ENCODE measurements at regions not wholly inside any gene's neighbourhood (a gene's known extent, or its start where the extent isn't known, plus 50 kb on each side); places are given as distances from the start of the nearest gene placed in this dataset.

DNA sequence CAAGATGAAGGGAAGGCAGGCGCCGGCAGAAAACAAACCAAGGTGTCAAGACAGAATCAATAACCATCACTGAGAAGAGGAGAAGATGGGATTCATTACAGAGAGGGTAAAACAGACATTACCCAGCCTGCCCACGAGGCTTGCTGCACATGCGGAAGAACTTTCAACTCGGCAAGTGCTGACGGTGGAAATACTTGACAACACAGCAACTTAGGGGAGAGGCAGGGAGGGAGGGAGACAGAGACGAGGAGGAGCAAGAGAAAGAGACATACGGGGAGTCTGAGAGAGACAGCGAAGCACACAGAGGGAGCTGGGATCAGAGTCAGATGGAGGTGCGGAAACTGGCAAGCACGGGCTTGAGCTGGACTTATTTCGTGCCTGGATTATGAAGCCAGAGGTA lies 129.3 kb upstream of the NECTIN1 start:
- Histone ChIP-seq H3K27ac (no peak overlapping the region), H3K4me1 (no peaks in the 10 kb centered on the region), H3K27me3 (no peaks in the 10 kb centered on the region), H3K36me3 (no peaks in the 10 kb centered on the region), H3K4me3 (replicated peaks in 1 of 3) (no peak overlapping the region), H3K9me3 (no peaks in the 10 kb centered on the region)
- 55 to 58% methylated on average over 12 of the region's 12 CpGs for WGBS, 2 donors
- DNase-seq, result no peak
- intact Hi-C loops (cut with DNase I), result no loop called here
- no peak for TF ChIP-seq POLR2A (IDR thresholded peaks at IDR 0.05)
- TF ChIP-seq, protein P1, sequence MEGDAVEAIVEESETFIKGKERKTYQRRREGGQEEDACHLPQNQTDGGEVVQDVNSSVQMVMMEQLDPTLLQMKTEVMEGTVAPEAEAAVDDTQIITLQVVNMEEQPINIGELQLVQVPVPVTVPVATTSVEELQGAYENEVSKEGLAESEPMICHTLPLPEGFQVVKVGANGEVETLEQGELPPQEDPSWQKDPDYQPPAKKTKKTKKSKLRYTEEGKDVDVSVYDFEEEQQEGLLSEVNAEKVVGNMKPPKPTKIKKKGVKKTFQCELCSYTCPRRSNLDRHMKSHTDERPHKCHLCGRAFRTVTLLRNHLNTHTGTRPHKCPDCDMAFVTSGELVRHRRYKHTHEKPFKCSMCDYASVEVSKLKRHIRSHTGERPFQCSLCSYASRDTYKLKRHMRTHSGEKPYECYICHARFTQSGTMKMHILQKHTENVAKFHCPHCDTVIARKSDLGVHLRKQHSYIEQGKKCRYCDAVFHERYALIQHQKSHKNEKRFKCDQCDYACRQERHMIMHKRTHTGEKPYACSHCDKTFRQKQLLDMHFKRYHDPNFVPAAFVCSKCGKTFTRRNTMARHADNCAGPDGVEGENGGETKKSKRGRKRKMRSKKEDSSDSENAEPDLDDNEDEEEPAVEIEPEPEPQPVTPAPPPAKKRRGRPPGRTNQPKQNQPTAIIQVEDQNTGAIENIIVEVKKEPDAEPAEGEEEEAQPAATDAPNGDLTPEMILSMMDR (IDR thresholded peaks at IDR 0.05), result no peak

DNA sequence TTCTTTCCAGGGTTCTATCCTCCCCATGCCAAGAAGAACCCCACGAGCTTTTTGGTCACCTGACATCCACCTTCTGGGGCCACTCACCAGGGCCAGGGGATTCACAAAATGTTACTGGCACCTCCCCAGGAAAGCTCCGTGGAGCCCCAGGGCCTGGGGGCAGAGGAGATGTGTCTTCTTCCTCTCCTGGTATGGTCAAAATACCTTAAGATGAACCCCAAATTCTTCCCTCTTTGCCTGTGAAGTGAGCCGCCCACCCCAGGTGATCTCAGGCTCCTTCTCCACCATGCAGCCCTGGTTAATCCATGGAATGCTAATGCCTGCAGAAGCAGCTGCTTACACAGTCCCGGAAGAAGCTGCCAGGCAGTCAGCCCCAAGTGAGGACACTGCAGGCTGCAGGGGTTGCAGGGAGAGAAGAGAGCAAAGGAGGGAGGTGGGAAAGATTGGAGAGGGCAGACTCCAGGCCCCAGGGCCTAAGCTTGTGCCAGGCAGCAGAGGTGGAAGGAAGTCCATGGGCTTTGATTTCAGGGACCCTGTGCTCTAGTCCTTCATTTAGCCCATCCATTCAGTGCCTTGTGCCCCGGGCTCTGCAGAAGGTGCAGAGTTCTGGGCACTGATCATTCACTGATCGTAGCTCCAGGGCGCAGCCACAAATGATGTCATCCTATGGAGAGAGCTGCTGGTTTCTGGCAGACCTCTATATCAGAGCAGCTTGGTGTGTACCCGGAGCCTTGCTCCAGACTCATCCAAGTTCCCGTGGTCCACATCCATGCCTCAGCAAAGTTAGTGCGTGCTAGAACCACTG lies 127.9 kb upstream of the NECTIN1 start:
- H3K4me3 ChIP-seq (replicated peaks in 1 of 3), result no peak overlapping the region
- H3K27ac ChIP-seq, result no peak overlapping the region
- no peaks in the 10 kb centered on the region for H3K36me3 ChIP-seq
- DNase-seq, result no peak
- TF ChIP-seq, protein P1 (IDR thresholded peaks at IDR 0.05), result no peak
- TF ChIP-seq POLR2A (IDR thresholded peaks at IDR 0.05), result no peak
- no peaks in the 10 kb centered on the region for H3K9me3 ChIP-seq
- intact Hi-C loops (cut with DNase I), result no loop called here
- 73 to 74% methylated on average over 7 to 10 of the region's 10 CpGs for WGBS, 2 donors
- H3K27me3 ChIP-seq, result no peaks in the 10 kb centered on the region
- H3K4me1 ChIP-seq, result no peaks in the 10 kb centered on the region

DNA sequence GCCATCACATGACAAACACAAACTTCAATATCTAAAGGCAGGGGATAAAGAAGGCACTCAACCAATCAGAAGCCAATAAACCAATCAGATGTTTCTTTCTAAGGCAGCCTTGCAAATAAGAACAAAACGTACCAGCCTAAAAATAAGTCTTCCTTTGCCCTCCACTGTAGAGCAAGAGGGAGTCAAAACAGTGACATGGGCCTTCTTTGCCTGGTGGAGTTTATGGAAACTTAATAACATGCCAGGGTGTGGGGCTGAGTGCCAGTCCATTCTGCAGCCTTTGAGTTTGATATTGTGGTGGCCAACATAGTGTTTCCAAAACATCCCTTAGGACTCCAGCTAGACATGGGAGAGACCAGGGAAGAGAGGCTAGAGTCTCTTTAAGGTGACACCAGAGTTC lies 126.1 kb upstream of the NECTIN1 start:
- H3K27ac ChIP-seq, result no peak overlapping the region

DNA sequence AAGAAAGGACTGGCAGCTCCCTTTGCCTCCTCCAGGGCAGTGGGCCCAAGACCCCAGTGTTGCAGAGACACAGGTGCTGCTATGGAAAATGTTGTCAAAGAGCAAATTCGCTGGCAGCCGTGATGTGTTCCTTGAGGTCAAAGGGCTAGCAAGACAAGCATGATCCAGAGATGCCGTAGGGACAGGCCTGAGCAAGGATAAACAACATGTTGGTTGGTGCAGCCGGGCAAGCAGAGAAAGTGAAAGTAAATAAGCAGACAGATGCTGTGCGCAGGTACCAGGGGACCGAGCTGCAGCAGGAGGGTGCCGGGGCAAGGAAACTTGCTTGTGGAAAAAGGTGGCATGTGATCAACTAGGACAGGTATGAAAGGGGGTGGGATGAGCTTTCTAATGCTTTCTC lies 125.5 kb upstream of the NECTIN1 start:
- no peaks in the 10 kb centered on the region for H3K27me3 ChIP-seq
- H3K27ac ChIP-seq, result no peak overlapping the region
- no peak for DNase-seq
- no peaks in the 10 kb centered on the region for H3K9me3 ChIP-seq
- intact Hi-C loops (cut with DNase I), result no loop called here
- H3K4me3 ChIP-seq (replicated peaks in 1 of 3), result no peak overlapping the region
- no peaks in the 10 kb centered on the region for H3K4me1 ChIP-seq
- TF ChIP-seq, protein P1 (IDR thresholded peaks at IDR 0.05), result no peak
- no peak for TF ChIP-seq POLR2A (IDR thresholded peaks at IDR 0.05)
- H3K36me3 ChIP-seq, result no peaks in the 10 kb centered on the region
- WGBS, 2 donors, result 79 to 88% methylated on average over 7 of the region's 7 CpGs

More for the DNA sequence above, 126.1 kb upstream of the NECTIN1 start:
- 59 to 72% methylated on average over 1 of the region's 1 CpG for WGBS, 2 donors
- intact Hi-C loops (cut with DNase I), result no loop called here
- Histone ChIP-seq H3K9me3 (no peaks in the 10 kb centered on the region), H3K4me1 (no peaks in the 10 kb centered on the region), H3K4me3 (replicated peaks in 1 of 3) (no peak overlapping the region), H3K27me3 (no peaks in the 10 kb centered on the region), H3K36me3 (no peaks in the 10 kb centered on the region)
- TF ChIP-seq, protein P1 (IDR thresholded peaks at IDR 0.05), result no peak
- no peak for TF ChIP-seq POLR2A (IDR thresholded peaks at IDR 0.05)
- DNase-seq, result no peak

DNA sequence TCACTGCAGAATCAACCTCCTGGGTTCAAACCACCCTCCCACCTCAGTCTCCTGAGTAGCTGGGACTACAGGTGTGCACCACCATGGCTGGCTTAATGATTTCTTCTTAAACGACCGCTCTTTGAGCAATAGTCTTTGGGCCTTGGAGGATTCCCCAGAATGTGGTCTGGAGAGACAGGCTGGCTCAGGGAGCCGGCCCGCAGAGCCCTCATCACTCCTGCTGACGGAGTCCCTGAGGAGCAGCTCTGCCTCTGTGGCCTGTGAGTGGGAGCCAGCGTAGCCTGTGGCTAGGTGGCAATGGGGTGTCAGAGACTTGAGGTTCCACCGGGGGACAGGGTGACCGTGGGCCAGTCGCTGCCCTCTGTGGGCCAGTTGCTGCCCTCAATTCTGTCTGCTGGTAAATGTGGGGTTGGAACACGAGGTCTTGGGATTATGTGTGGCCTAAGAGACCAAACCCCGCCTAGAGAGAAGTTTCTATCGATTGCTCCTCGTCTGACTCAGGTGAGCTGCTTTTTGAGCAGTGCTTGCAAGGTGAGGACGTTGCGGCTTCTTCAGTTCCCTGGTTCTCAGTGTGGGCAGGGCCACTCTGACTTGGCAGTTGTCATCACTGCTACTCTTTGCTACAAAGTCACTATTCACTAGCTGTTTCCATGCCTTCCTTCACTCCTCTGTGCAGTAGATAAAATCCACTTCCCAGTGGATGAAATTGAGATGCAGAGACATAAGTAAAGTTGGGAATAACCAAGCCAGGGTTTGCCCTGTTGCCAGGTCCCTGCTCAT lies 124.8 kb upstream of the NECTIN1 start:
- TF ChIP-seq, protein P1 (IDR thresholded peaks at IDR 0.05), result no peak
- TF ChIP-seq POLR2A (IDR thresholded peaks at IDR 0.05), result no peak
- intact Hi-C loops (cut with DNase I), result no loop called here
- H3K9me3 ChIP-seq, result no peaks in the 10 kb centered on the region
- WGBS, 2 donors, result 83 to 87% methylated on average over 15 of the region's 15 CpGs
- DNase-seq, result no peak
- no peak overlapping the region for H3K4me3 ChIP-seq (replicated peaks in 1 of 3)
- H3K36me3 ChIP-seq, result no peaks in the 10 kb centered on the region
- no peaks in the 10 kb centered on the region for H3K4me1 ChIP-seq
- H3K27ac ChIP-seq, result no peak overlapping the region
- no peaks in the 10 kb centered on the region for H3K27me3 ChIP-seq
